HEK293 (cell line): ENCODE measurements at regions not wholly inside any gene's neighbourhood (a gene's known extent, or its start where the extent isn't known, plus 50 kb on each side); places are given as distances from the start of the nearest gene placed in this dataset.

Source experiments
- CTCF ChIA-PET: fragments of 350-600 bp; formaldehyde crosslinking; extraction: SDS; loops from one replicate; lab custom pipeline; 2021; ENCODE audit warnings: antibody characterized with exemption; lab: Yijun Ruan, JAX
- POLR2A ChIA-PET: fragments of 300-600 bp; formaldehyde crosslinking; extraction: SDS; loops from one replicate; lab custom pipeline; 2020; ENCODE audit warnings: antibody characterized with exemption, inconsistent platforms; lab: Yijun Ruan, JAX
- H3K27ac ChIP-seq: fragments of 200-500 bp; sonication (Bioruptor generic); 2 replicates; pipeline ENCODE4 v1.5.1; 2014; ENCODE audit warnings: low read depth, low read length, control low read depth, inconsistent platforms; ENCODE audit errors: extremely low read depth
- H3K36me3 ChIP-seq, 2 experiments: fragments of 200-500 bp in 1 of 2; sonication (Bioruptor generic) in 1 of 2; 1 replicate in 1 of 2; 2 replicates in 1 of 2; pipeline ENCODE4 v1.5.1; 2014 to 2017; ENCODE audit warnings: inconsistent platforms in 2 of 2, low read length in 2 of 2; ENCODE audit not compliant: control insufficient read depth in 2 of 2, insufficient read depth in 1 of 2
- H3K4me1 ChIP-seq: fragments of 200-500 bp; sonication (Bioruptor generic); 2 replicates; pipeline ENCODE4 v1.5.1; 2014; ENCODE audit warnings: mild to moderate bottlenecking, low read length, inconsistent platforms; ENCODE audit not compliant: control insufficient read depth, insufficient read depth
- H3K4me3 ChIP-seq: 2 replicates; pipeline ENCODE4 v1.5.1; 2011; ENCODE audit warnings: low read depth, mild to moderate bottlenecking, control low read depth, low read length, moderate library complexity
- H3K9me3 ChIP-seq: fragments of 200-500 bp; sonication (Bioruptor generic); 2 replicates; pipeline ENCODE4 v1.5.1; 2014; ENCODE audit warnings: low read depth, low read length, inconsistent platforms; ENCODE audit not compliant: control insufficient read depth, insufficient read depth
- GFI1B ChIP-seq: fragments of 450-650 bp; formaldehyde crosslinking; IDR thresholded peaks from 2 replicates; pipeline ENCODE4 v1.5.1; 2016; ENCODE audit warnings: missing biosample characterization, missing genetic modification characterization
- OVOL3 ChIP-seq: fragments of 450-650 bp; formaldehyde crosslinking; IDR thresholded peaks from 2 replicates; pipeline ENCODE4 v1.5.1; 2016; ENCODE audit warnings: missing biosample characterization, missing genetic modification characterization
- SP7 ChIP-seq: fragments of 450-650 bp; formaldehyde crosslinking; IDR thresholded peaks from 2 replicates; pipeline ENCODE4 v1.5.1; 2016; ENCODE audit warnings: missing biosample characterization, missing genetic modification characterization
- ZNF19 ChIP-seq: fragments of 450-650 bp; formaldehyde crosslinking; IDR thresholded peaks from 2 replicates; pipeline ENCODE4; 2016; ENCODE audit warnings: missing biosample characterization, missing genetic modification characterization, low read depth
- ZNF341 ChIP-seq: fragments of 450-650 bp; formaldehyde crosslinking; IDR thresholded peaks from 2 replicates; pipeline ENCODE4; 2016; ENCODE audit warnings: low read depth, missing biosample characterization, missing genetic modification characterization
- ZNF404 ChIP-seq: fragments of 450-650 bp; formaldehyde crosslinking; IDR thresholded peaks from 2 replicates; pipeline ENCODE4 v1.5.1; 2017; ENCODE audit warnings: missing biosample characterization, missing genetic modification characterization
- ZNF473 ChIP-seq: fragments of 450-650 bp; formaldehyde crosslinking; IDR thresholded peaks from 2 replicates; pipeline ENCODE4 v1.5.1; 2017; ENCODE audit warnings: missing biosample characterization, missing genetic modification characterization
- ZNF623 ChIP-seq: fragments of 450-650 bp; formaldehyde crosslinking; IDR thresholded peaks from 2 replicates; pipeline ENCODE4 v1.5.1; 2016; ENCODE audit warnings: missing biosample characterization, missing genetic modification characterization
- ZSCAN16 ChIP-seq: fragments of 450-650 bp; formaldehyde crosslinking; IDR thresholded peaks from 2 replicates; pipeline ENCODE4 v1.5.1; 2016; ENCODE audit warnings: missing biosample characterization, missing genetic modification characterization
- TF ChIP-seq, protein P1 (sequence below): fragments of 450-650 bp; formaldehyde crosslinking; IDR thresholded peaks from 2 replicates; pipeline ENCODE4 v1.5.1; 2017; ENCODE audit warnings: missing biosample characterization, missing genetic modification characterization
- TF ChIP-seq, protein P2 (sequence below): fragments of 450-650 bp; formaldehyde crosslinking; IDR thresholded peaks from 2 replicates; pipeline ENCODE4 v1.5.1; 2016; ENCODE audit warnings: missing biosample characterization, missing genetic modification characterization
- TF ChIP-seq, protein P3 (sequence below): fragments of 450-650 bp; IDR thresholded peaks from 2 replicates; pipeline ENCODE4 v1.5.1; 2018; ENCODE audit warnings: missing biosample characterization, missing genetic modification characterization
- TF ChIP-seq, protein P4 (sequence below): fragments of 450-650 bp; formaldehyde crosslinking; IDR thresholded peaks from 2 replicates; pipeline ENCODE4 v1.5.1; 2016; ENCODE audit warnings: missing biosample characterization, missing genetic modification characterization, borderline replicate concordance
- TF ChIP-seq, protein P5 (sequence below): IDR thresholded peaks from 2 replicates; pipeline ENCODE4 v1.6.1; 2011; ENCODE audit warnings: mild to moderate bottlenecking, low read depth, low read length, borderline replicate concordance

DNA sequence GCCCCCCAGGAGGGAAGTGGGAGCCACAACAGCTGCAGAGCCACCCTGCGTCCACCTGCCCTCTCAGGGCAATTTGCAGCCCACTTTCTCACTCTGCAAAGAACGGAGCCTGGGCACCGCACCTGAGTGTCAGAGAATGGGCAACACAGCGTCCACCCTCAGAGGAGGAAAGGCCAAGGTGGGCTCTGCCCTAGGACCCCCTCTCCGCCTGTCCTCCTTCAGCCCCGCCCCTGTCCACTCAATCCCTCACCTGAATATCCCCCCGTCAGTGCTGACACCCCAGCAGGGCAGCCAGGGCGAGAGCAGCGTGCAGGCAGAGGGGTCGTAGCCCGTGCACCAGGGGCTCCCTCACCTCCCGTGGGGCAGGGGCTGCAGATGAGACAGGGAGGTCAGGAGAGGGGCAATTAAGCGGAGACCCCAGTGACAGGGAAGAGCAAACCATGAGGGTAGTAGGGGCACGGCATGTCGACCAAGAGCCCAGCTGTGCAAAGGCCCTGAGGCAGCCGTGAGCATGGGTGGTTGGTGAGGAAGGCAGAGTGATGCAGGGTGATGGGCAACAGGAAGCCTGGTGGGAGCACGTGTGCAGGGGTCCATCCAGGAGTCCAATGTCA is 140.3 kb downstream of the OLFM1 start:
- Histone ChIP-seq H3K27ac (no peak overlapping the region), H3K36me3 (no peaks in the 10 kb centered on the region), H3K4me1 (no peaks in the 10 kb centered on the region), H3K9me3 (no peaks in the 10 kb centered on the region), H3K4me3 (no peak overlapping the region)
- CTCF ChIA-PET = interaction anchor here (0.5 kb wide), 1 partner anchor 235 kb away, joined by 3 read pairs; no protein-coding TSS in a partner anchor
- POLR2A ChIA-PET = no interaction called here
- TF ChIP-seq, protein P1, sequence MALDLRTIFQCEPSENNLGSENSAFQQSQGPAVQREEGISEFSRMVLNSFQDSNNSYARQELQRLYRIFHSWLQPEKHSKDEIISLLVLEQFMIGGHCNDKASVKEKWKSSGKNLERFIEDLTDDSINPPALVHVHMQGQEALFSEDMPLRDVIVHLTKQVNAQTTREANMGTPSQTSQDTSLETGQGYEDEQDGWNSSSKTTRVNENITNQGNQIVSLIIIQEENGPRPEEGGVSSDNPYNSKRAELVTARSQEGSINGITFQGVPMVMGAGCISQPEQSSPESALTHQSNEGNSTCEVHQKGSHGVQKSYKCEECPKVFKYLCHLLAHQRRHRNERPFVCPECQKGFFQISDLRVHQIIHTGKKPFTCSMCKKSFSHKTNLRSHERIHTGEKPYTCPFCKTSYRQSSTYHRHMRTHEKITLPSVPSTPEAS (tag by site-specific recombination) = no peak
- peak; percentile 89 for TF ChIP-seq ZNF623 (tag by site-specific recombination)
- TF ChIP-seq ZSCAN16 (tag by site-specific recombination) = no peak
- TF ChIP-seq, protein P2, sequence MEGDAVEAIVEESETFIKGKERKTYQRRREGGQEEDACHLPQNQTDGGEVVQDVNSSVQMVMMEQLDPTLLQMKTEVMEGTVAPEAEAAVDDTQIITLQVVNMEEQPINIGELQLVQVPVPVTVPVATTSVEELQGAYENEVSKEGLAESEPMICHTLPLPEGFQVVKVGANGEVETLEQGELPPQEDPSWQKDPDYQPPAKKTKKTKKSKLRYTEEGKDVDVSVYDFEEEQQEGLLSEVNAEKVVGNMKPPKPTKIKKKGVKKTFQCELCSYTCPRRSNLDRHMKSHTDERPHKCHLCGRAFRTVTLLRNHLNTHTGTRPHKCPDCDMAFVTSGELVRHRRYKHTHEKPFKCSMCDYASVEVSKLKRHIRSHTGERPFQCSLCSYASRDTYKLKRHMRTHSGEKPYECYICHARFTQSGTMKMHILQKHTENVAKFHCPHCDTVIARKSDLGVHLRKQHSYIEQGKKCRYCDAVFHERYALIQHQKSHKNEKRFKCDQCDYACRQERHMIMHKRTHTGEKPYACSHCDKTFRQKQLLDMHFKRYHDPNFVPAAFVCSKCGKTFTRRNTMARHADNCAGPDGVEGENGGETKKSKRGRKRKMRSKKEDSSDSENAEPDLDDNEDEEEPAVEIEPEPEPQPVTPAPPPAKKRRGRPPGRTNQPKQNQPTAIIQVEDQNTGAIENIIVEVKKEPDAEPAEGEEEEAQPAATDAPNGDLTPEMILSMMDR = no peak
- TF ChIP-seq, protein P3, sequence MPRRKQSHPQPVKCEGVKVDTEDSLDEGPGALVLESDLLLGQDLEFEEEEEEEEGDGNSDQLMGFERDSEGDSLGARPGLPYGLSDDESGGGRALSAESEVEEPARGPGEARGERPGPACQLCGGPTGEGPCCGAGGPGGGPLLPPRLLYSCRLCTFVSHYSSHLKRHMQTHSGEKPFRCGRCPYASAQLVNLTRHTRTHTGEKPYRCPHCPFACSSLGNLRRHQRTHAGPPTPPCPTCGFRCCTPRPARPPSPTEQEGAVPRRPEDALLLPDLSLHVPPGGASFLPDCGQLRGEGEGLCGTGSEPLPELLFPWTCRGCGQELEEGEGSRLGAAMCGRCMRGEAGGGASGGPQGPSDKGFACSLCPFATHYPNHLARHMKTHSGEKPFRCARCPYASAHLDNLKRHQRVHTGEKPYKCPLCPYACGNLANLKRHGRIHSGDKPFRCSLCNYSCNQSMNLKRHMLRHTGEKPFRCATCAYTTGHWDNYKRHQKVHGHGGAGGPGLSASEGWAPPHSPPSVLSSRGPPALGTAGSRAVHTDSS = no peak
- TF ChIP-seq ZNF19 (tag by site-specific recombination) = no peak
- TF ChIP-seq, protein P4, sequence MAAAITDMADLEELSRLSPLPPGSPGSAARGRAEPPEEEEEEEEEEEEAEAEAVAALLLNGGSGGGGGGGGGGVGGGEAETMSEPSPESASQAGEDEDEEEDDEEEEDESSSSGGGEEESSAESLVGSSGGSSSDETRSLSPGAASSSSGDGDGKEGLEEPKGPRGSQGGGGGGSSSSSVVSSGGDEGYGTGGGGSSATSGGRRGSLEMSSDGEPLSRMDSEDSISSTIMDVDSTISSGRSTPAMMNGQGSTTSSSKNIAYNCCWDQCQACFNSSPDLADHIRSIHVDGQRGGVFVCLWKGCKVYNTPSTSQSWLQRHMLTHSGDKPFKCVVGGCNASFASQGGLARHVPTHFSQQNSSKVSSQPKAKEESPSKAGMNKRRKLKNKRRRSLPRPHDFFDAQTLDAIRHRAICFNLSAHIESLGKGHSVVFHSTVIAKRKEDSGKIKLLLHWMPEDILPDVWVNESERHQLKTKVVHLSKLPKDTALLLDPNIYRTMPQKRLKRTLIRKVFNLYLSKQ = no peak
- no peak for TF ChIP-seq SP7
- TF ChIP-seq OVOL3 (tag by site-specific recombination) = no peak

DNA sequence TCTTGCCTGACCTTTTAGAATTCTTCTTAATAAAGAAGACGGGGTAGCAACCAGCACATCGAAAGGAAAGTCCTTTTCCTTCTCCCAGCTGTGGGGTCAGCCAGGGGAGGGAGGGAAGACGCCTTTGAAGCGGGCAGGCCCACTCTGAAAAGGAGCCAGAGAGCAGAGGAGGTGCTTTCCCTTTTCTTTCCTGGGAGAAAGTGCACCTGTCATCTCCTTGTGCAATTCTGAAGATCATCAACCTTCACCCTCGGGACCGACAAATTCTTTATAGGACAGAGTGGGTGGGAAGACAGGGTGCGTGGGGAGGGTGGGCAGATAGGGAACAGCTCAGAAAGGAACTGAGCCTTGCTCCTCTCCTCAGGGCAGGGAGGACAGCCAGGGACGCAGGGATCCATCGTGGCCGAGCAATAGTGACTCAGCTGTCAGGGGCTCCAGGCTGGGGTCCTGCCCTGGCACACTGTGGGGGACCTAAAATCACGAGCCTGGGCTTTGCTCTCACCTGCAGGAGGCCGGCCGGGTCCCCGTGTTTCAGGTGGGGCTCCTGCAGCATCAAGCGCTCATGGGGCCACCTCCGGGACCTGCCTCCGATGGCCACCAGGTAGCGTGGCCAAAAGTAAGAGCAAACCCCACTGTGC is 141.0 kb downstream of the OLFM1 start:
- Histone ChIP-seq H3K27ac (no peak overlapping the region), H3K4me3 (no peak overlapping the region), H3K36me3 (no peaks in the 10 kb centered on the region), H3K4me1 (no peaks in the 10 kb centered on the region), H3K9me3 (no peaks in the 10 kb centered on the region)
- CTCF ChIA-PET = interaction anchor here (0.5 to 0.7 kb wide), 2 partner anchors 107 to 235 kb away, joined by 3 read pairs; no protein-coding TSS in a partner anchor
- TF ChIP-seq ZNF404 (tag by site-specific recombination) (no peak), ZNF341 (peak; percentile 42; the same call in 1 of the 2 replicates)
- POLR2A ChIA-PET = no interaction called here

DNA sequence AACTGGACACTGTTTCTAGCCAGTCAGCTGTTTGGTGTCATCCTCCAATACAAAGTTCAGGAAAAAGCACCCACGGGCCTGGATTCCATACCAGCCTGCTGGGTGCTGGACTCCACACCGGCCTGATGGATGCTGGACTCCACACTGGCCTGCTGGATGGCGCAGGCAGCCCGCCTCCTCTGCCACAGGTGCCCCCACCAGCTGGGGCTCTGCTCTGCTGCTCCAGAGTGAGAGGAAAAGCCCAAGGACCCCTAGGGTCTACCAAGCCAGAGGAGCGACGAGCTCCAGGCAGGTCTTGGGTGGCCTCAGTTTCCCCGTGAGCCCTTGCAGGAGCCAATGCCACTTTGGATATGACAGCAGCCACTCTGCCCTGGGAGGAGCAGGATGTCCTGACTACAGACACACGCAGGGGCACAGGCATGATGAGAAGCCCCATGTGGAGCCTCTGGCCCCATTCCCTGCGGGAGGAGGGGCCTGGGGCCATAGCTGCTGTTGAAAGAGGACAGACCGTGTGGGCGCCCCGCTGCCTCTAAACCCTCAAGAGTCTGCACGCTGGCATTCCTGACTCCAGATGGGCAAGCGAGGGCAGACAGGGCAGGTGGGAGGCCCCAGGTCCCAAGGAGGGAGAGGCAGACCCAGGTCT is 141.6 kb downstream of the OLFM1 start:
- CTCF ChIA-PET = no interaction called here

More for the DNA sequence above, 141.6 kb downstream of the OLFM1 start:
- Histone ChIP-seq H3K9me3 (no peaks in the 10 kb centered on the region), H3K27ac (no peak overlapping the region), H3K4me3 (no peak overlapping the region), H3K4me1 (no peaks in the 10 kb centered on the region), H3K36me3 (no peaks in the 10 kb centered on the region)
- POLR2A ChIA-PET = no interaction called here
- no peak for TF ChIP-seq ZNF473 (tag by site-specific recombination)
- TF ChIP-seq GFI1B (tag by site-specific recombination) = no peak
- TF ChIP-seq, protein P5, sequence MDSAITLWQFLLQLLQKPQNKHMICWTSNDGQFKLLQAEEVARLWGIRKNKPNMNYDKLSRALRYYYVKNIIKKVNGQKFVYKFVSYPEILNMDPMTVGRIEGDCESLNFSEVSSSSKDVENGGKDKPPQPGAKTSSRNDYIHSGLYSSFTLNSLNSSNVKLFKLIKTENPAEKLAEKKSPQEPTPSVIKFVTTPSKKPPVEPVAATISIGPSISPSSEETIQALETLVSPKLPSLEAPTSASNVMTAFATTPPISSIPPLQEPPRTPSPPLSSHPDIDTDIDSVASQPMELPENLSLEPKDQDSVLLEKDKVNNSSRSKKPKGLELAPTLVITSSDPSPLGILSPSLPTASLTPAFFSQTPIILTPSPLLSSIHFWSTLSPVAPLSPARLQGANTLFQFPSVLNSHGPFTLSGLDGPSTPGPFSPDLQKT = no peak
- TF ChIP-seq, all 188 proteins: peak for 0
